GM12874 (cell line): ENCODE measurements at regions not wholly inside any gene's neighbourhood (a gene's known extent, or its start where the extent isn't known, plus 50 kb on each side); places are given as distances from the start of the nearest gene placed in this dataset.

Source experiments
- TF ChIP-seq, protein P1 (sequence below): IDR thresholded peaks from 2 replicates; pipeline ENCODE4 v1.5.1; 2011; ENCODE audit warnings: low read depth, mild to moderate bottlenecking, control low read depth, low read length, moderate library complexity; ENCODE audit not compliant: insufficient read depth

DNA sequence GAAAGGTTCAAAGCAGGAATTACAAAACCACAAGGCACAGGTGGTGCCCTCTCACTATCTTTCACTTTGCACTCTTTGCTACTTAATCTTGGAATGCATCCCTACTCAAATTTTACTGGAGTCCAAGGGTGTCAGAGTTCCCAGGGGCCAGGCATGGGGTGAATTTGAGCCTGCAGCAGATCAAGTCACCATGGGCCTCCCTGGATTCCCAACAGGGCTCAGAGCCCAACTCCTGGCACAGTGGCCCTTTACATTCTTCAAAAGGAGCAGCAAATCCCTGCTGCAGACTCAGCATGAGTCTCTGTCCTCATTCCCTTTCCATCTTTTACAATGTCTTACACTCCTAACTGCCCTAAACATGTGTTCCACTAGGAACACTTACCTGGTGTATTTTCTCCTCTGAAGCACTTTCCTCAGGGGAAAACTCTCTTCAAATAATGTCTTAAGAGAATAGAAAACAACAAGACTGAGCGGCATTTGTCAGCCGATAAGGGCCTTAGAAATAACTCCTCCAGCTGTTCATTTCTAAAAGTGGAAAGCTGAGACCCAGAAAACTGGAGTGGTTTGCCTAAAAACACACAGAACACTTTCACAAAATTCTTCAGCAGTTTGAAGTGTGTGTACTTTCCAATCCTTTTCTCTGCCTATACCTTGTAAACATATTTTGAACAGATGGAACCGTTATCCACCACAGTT, 596.0 kb downstream of the INSC start:
- TF ChIP-seq, protein P1, sequence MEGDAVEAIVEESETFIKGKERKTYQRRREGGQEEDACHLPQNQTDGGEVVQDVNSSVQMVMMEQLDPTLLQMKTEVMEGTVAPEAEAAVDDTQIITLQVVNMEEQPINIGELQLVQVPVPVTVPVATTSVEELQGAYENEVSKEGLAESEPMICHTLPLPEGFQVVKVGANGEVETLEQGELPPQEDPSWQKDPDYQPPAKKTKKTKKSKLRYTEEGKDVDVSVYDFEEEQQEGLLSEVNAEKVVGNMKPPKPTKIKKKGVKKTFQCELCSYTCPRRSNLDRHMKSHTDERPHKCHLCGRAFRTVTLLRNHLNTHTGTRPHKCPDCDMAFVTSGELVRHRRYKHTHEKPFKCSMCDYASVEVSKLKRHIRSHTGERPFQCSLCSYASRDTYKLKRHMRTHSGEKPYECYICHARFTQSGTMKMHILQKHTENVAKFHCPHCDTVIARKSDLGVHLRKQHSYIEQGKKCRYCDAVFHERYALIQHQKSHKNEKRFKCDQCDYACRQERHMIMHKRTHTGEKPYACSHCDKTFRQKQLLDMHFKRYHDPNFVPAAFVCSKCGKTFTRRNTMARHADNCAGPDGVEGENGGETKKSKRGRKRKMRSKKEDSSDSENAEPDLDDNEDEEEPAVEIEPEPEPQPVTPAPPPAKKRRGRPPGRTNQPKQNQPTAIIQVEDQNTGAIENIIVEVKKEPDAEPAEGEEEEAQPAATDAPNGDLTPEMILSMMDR = no peak

DNA sequence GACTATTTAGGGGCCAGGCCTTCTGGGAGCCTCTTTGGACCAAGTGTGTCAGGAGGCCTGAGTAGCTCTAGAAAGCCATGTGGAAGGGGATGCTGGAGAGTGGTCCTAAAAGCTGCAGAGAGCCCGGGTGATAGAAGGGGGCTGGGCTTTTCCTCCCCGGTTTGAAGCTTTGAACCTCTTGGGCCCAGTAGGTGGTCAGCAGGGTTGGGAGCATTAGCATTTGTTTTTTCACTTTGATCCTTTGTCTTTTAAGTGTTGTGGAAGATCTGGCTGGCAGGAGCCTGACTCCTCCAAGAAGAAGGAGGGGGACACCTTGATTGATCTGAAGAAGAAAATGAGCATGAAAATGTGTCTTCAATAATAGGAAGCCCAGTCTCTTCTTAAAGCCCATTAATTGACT, 596.6 kb downstream of the INSC start:
- TF ChIP-seq, protein P1 = no peak

DNA sequence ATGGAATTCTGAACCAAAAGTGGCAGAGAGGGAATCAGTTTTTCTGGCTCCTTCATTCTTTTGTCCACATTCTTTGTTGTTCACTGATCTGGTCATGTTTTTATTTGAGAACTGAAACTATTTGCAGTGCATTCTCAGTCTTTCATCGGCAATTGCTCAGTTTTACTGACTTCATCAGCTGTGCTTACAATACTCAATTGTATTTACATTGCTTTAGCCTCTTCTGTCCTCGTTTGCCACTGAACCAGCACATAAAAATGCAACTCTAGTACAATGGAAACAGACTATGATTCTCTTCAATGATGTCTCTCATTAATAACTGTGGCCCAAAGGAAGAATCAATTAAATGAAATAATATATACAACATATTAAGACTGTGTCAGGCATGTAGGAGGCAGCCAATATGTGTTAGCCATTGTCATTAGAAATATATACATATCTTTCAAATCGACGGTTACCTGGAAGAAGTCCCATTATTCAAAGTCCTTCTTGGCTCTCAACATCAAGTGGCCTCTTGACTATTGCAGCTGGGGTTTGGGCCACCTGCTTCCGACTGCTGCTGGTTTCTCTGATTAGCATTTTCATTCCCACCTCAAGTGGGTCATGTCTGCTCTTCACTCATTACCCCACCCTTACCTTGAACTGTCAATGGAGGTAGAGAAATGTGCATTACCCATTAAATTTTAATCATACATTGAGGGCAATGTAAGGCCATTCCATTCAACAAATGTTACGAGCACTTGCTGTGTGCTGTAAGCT, 600.1 kb downstream of the INSC start:
- TF ChIP-seq, protein P1 = no peak

DNA sequence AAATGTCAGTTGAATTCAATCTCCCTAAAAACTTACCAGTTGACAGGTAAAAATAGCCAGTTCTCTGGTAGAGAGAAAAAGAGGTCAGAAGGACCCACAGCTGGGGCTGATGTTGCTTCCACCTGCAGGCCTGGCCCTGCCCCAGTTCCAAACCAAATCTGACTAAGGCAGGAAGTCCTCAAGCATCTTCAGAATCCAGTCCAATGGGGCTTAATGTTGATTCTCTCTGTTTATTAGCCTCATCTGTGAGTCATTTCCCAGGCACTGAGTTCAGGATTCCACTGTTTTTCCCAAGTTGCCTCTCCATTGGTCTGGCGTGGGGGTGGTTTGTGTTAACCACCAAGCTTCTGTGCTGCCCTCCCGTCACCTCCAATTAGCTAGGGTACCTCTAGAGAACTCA, 601.8 kb downstream of the INSC start:
- TF ChIP-seq, protein P1 = no peak

DNA sequence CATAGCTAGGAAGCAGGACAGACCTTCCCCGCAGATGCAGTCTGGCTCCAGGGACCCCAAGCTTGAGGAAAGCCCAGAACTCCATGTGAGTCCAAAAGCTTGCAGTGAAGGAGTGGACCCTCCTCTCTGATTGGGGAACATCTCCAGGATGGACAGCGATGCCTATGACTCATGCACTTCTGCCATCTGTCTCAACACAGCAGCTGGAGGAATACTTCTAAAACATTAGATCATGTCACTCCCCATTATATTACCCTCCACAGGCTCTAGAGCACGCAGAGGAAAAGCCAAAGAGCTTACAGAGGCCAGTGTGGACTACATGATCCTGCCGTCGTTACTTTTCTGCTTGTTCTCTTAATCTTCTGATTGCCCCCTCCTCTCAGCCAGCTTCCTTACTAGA, 605.7 kb downstream of the INSC start:
- TF ChIP-seq, protein P1 = no peak

DNA sequence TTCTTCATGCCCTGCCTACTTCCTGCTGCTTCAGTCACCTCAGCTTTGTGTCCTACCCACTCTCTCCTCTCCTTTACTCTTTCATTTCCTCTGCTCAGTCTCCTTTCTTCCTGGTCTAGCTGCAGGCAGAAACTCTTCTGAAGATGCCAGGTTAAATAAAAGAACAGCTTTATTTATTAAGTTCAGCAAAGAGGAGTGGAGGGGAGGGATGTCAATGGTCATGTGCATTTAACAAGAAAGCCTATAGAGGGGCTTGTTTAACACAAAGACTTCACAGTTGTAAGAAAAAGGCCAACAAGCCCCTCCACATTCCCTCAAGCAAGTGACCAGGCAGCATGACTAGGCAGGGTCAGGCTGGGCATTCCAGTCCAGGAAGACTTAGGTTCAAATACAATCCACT, 609.2 kb downstream of the INSC start:
- TF ChIP-seq, protein P1 = no peak

DNA sequence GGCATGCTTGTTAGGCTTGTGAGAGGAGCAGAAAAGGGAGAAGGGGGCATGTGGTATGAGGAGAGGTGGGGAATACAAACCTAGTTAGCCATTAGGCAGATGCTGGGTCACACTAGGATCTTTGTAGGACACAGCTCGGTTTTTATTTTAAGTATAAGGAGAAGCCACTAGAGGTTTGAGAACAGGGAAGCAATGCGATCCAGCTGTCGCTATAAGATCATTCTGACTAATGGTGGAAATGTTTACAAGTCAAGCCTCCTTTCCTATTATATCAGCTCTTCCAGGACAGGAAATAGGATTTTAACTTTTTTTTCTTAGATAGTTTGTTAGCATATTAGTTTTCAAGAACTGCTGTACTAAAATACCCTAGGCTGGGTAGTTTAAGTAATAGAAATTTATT, 609.9 kb downstream of the INSC start:
- TF ChIP-seq, protein P1 = no peak
